HEK293 (cell line): ENCODE measurements at regions not wholly inside any gene's neighbourhood (a gene's known extent, or its start where the extent isn't known, plus 50 kb on each side); places are given as distances from the start of the nearest gene placed in this dataset.

Source experiments
- CTCF ChIA-PET: fragments of 350-600 bp; formaldehyde crosslinking; extraction: SDS; loops from one replicate; lab custom pipeline; 2021; ENCODE audit warnings: antibody characterized with exemption; lab: Yijun Ruan, JAX
- POLR2A ChIA-PET: fragments of 300-600 bp; formaldehyde crosslinking; extraction: SDS; loops from one replicate; lab custom pipeline; 2020; ENCODE audit warnings: antibody characterized with exemption, inconsistent platforms; lab: Yijun Ruan, JAX
- H3K27ac ChIP-seq: fragments of 200-500 bp; sonication (Bioruptor generic); 2 replicates; pipeline ENCODE4 v1.5.1; 2014; ENCODE audit warnings: low read depth, low read length, control low read depth, inconsistent platforms; ENCODE audit errors: extremely low read depth
- H3K36me3 ChIP-seq, 2 experiments: fragments of 200-500 bp in 1 of 2; sonication (Bioruptor generic) in 1 of 2; 1 replicate in 1 of 2; 2 replicates in 1 of 2; pipeline ENCODE4 v1.5.1; 2014 to 2017; ENCODE audit warnings: inconsistent platforms in 2 of 2, low read length in 2 of 2; ENCODE audit not compliant: control insufficient read depth in 2 of 2, insufficient read depth in 1 of 2
- H3K4me1 ChIP-seq: fragments of 200-500 bp; sonication (Bioruptor generic); 2 replicates; pipeline ENCODE4 v1.5.1; 2014; ENCODE audit warnings: mild to moderate bottlenecking, low read length, inconsistent platforms; ENCODE audit not compliant: control insufficient read depth, insufficient read depth
- H3K4me3 ChIP-seq: 2 replicates; pipeline ENCODE4 v1.5.1; 2011; ENCODE audit warnings: low read depth, mild to moderate bottlenecking, control low read depth, low read length, moderate library complexity
- H3K9me3 ChIP-seq: fragments of 200-500 bp; sonication (Bioruptor generic); 2 replicates; pipeline ENCODE4 v1.5.1; 2014; ENCODE audit warnings: low read depth, low read length, inconsistent platforms; ENCODE audit not compliant: control insufficient read depth, insufficient read depth
- GLI4 ChIP-seq: fragments of 450-650 bp; formaldehyde crosslinking; IDR thresholded peaks from 2 replicates; pipeline ENCODE4 v1.5.1; 2016; ENCODE audit warnings: missing biosample characterization, missing genetic modification characterization
- IKZF3 ChIP-seq: fragments of 450-650 bp; IDR thresholded peaks from 2 replicates; pipeline ENCODE4 v1.5.0; 2018; ENCODE audit warnings: missing biosample characterization, mild to moderate bottlenecking, missing genetic modification characterization, moderate library complexity
- KLF1 ChIP-seq: fragments of 450-650 bp; formaldehyde crosslinking; IDR thresholded peaks from 2 replicates; pipeline ENCODE4 v1.5.1; 2016; ENCODE audit warnings: missing biosample characterization, missing genetic modification characterization
- KLF10 ChIP-seq: fragments of 450-650 bp; IDR thresholded peaks from 2 replicates; pipeline ENCODE4 v1.5.1; 2018; ENCODE audit warnings: missing biosample characterization, mild to moderate bottlenecking, missing genetic modification characterization
- TRIM28 ChIP-seq: IDR thresholded peaks from 2 replicates; pipeline ENCODE4 v1.6.1; 2011; ENCODE audit warnings: low read length, control low read depth, borderline replicate concordance
- ZBTB17 ChIP-seq: fragments of 450-650 bp; formaldehyde crosslinking; IDR thresholded peaks from 2 replicates; pipeline ENCODE4 v1.5.1; 2016; ENCODE audit warnings: missing biosample characterization, missing genetic modification characterization
- ZEB2 ChIP-seq: fragments of 450-650 bp; formaldehyde crosslinking; IDR thresholded peaks from 2 replicates; pipeline ENCODE4 v1.5.1; 2016; ENCODE audit warnings: missing biosample characterization, missing genetic modification characterization
- ZFP69B ChIP-seq: fragments of 450-650 bp; formaldehyde crosslinking; IDR thresholded peaks from 2 replicates; pipeline ENCODE4 v1.5.1; 2016; ENCODE audit warnings: missing biosample characterization, missing genetic modification characterization
- ZIC2 ChIP-seq: fragments of 450-650 bp; formaldehyde crosslinking; IDR thresholded peaks from 2 replicates; pipeline ENCODE4 v1.5.1; 2016; ENCODE audit warnings: missing biosample characterization, missing genetic modification characterization
- ZNF121 ChIP-seq: fragments of 450-650 bp; formaldehyde crosslinking; IDR thresholded peaks from 2 replicates; pipeline ENCODE4 v1.5.1; 2016; ENCODE audit warnings: missing biosample characterization, missing genetic modification characterization
- ZNF19 ChIP-seq: fragments of 450-650 bp; formaldehyde crosslinking; IDR thresholded peaks from 2 replicates; pipeline ENCODE4; 2016; ENCODE audit warnings: missing biosample characterization, missing genetic modification characterization, low read depth
- ZNF202 ChIP-seq: fragments of 450-650 bp; formaldehyde crosslinking; IDR thresholded peaks from 2 replicates; pipeline ENCODE4 v1.5.1; 2016; ENCODE audit warnings: missing biosample characterization, missing genetic modification characterization, borderline replicate concordance
- ZNF211 ChIP-seq: fragments of 450-650 bp; formaldehyde crosslinking; IDR thresholded peaks from 2 replicates; pipeline ENCODE4 v1.5.1; 2016; ENCODE audit warnings: low read depth, missing biosample characterization, missing genetic modification characterization
- ZNF23 ChIP-seq: fragments of 450-650 bp; formaldehyde crosslinking; IDR thresholded peaks from 2 replicates; pipeline ENCODE4 v1.5.1; 2016; ENCODE audit warnings: missing biosample characterization, missing genetic modification characterization, borderline replicate concordance
- ZNF239 ChIP-seq: fragments of 450-650 bp; formaldehyde crosslinking; IDR thresholded peaks from 2 replicates; pipeline ENCODE4 v1.5.1; 2016; ENCODE audit warnings: missing biosample characterization, missing genetic modification characterization
- ZNF530 ChIP-seq: fragments of 450-650 bp; formaldehyde crosslinking; IDR thresholded peaks from 2 replicates; pipeline ENCODE4 v1.5.1; 2016; ENCODE audit warnings: low read depth, missing biosample characterization, missing genetic modification characterization
- ZNF629 ChIP-seq: fragments of 450-650 bp; formaldehyde crosslinking; IDR thresholded peaks from 2 replicates; pipeline ENCODE4 v1.5.1; 2017; ENCODE audit warnings: missing biosample characterization, missing genetic modification characterization
- ZNF76 ChIP-seq: fragments of 450-650 bp; formaldehyde crosslinking; IDR thresholded peaks from 2 replicates; pipeline ENCODE4; 2016; ENCODE audit warnings: low read depth, missing biosample characterization, missing genetic modification characterization, borderline replicate concordance
- ZNF776 ChIP-seq: fragments of 450-650 bp; formaldehyde crosslinking; IDR thresholded peaks from 2 replicates; pipeline ENCODE4 v1.5.0; 2017; ENCODE audit warnings: missing biosample characterization, missing genetic modification characterization, borderline replicate concordance
- ZNF791 ChIP-seq: fragments of 450-650 bp; formaldehyde crosslinking; IDR thresholded peaks from 2 replicates; pipeline ENCODE4 v1.5.1; 2016; ENCODE audit warnings: missing biosample characterization, missing genetic modification characterization
- ZSCAN16 ChIP-seq: fragments of 450-650 bp; formaldehyde crosslinking; IDR thresholded peaks from 2 replicates; pipeline ENCODE4 v1.5.1; 2016; ENCODE audit warnings: missing biosample characterization, missing genetic modification characterization
- TF ChIP-seq, protein P1 (sequence below): fragments of 450-650 bp; formaldehyde crosslinking; IDR thresholded peaks from 2 replicates; pipeline ENCODE4 v1.5.1; 2017; ENCODE audit warnings: missing biosample characterization, missing genetic modification characterization
- TF ChIP-seq, protein P2 (sequence below): fragments of 450-650 bp; formaldehyde crosslinking; IDR thresholded peaks from 2 replicates; pipeline ENCODE4 v1.5.1; 2017; ENCODE audit warnings: missing biosample characterization, missing genetic modification characterization
- TF ChIP-seq, protein P3 (sequence below): fragments of 450-650 bp; formaldehyde crosslinking; IDR thresholded peaks from 2 replicates; pipeline ENCODE4 v1.5.1; 2016; ENCODE audit warnings: missing biosample characterization, missing genetic modification characterization
- TF ChIP-seq, protein P4 (sequence below): sonication (generic); formaldehyde crosslinking; IDR thresholded peaks from 2 replicates; pipeline ENCODE4 v1.8.1; 2022; ENCODE audit warnings: mild to moderate bottlenecking, moderate library complexity, missing genetic modification reagents
- TF ChIP-seq, protein P5 (sequence below): fragments of 450-650 bp; formaldehyde crosslinking; IDR thresholded peaks from 2 replicates; pipeline ENCODE4 v1.5.1; 2017; ENCODE audit warnings: missing biosample characterization, missing genetic modification characterization
- TF ChIP-seq, protein P6 (sequence below): fragments of 450-650 bp; IDR thresholded peaks from 2 replicates; pipeline ENCODE4 v1.5.1; 2018; ENCODE audit warnings: missing biosample characterization, mild to moderate bottlenecking, missing genetic modification characterization

DNA sequence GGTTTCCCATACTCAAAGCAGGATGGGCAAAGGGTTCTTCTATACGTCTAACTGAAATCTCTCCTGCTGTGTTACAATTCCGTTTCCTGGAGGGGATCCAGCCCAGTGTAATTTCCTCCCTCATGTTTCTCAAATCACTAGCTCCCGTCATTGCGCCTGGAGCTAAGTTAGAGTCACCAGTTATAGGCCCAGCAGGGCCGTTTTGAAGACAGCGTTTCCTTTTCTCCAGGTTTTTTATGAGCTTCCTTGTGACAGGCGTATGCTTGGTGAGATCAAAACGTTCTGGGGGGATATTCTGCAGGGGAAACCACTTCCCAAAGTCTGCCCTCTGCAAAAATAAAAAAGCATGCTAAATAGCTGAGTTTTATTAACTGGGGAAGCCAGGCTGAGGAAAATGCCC is 53.0 kb upstream of the WWC1 start (continued):
- TF ChIP-seq ZNF776 (tag by site-specific recombination) = no peak
- TF ChIP-seq ZIC2 (tag by site-specific recombination) = peak; percentile 70
- TF ChIP-seq, protein P1, sequence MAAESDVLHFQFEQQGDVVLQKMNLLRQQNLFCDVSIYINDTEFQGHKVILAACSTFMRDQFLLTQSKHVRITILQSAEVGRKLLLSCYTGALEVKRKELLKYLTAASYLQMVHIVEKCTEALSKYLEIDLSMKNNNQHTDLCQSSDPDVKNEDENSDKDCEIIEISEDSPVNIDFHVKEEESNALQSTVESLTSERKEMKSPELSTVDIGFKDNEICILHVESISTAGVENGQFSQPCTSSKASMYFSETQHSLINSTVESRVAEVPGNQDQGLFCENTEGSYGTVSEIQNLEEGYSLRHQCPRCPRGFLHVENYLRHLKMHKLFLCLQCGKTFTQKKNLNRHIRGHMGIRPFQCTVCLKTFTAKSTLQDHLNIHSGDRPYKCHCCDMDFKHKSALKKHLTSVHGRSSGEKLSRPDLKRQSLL (tag by site-specific recombination) = peak; percentile 61; the same call in 1 of the 2 replicates
- TF ChIP-seq, protein P2, sequence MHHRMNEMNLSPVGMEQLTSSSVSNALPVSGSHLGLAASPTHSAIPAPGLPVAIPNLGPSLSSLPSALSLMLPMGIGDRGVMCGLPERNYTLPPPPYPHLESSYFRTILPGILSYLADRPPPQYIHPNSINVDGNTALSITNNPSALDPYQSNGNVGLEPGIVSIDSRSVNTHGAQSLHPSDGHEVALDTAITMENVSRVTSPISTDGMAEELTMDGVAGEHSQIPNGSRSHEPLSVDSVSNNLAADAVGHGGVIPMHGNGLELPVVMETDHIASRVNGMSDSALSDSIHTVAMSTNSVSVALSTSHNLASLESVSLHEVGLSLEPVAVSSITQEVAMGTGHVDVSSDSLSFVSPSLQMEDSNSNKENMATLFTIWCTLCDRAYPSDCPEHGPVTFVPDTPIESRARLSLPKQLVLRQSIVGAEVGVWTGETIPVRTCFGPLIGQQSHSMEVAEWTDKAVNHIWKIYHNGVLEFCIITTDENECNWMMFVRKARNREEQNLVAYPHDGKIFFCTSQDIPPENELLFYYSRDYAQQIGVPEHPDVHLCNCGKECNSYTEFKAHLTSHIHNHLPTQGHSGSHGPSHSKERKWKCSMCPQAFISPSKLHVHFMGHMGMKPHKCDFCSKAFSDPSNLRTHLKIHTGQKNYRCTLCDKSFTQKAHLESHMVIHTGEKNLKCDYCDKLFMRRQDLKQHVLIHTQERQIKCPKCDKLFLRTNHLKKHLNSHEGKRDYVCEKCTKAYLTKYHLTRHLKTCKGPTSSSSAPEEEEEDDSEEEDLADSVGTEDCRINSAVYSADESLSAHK = peak; percentile 82
- no peak for TF ChIP-seq ZNF23 (tag by site-specific recombination)
- TF ChIP-seq KLF1 (tag by site-specific recombination) = no peak
- peak; percentile 43; the same call in 1 of the 2 replicates for TF ChIP-seq KLF10
- 0 out of 2 replicates have a peak, but pooled peaks have one; percentile 43 for TF ChIP-seq ZEB2
- TF ChIP-seq ZNF629 (tag by site-specific recombination) = 0 out of 2 replicates have a peak, but pooled peaks have one; percentile 22
- TF ChIP-seq, protein P3, sequence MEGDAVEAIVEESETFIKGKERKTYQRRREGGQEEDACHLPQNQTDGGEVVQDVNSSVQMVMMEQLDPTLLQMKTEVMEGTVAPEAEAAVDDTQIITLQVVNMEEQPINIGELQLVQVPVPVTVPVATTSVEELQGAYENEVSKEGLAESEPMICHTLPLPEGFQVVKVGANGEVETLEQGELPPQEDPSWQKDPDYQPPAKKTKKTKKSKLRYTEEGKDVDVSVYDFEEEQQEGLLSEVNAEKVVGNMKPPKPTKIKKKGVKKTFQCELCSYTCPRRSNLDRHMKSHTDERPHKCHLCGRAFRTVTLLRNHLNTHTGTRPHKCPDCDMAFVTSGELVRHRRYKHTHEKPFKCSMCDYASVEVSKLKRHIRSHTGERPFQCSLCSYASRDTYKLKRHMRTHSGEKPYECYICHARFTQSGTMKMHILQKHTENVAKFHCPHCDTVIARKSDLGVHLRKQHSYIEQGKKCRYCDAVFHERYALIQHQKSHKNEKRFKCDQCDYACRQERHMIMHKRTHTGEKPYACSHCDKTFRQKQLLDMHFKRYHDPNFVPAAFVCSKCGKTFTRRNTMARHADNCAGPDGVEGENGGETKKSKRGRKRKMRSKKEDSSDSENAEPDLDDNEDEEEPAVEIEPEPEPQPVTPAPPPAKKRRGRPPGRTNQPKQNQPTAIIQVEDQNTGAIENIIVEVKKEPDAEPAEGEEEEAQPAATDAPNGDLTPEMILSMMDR (tag by site-specific recombination) = no peak
- peak; percentile 47; the same call in 1 of the 2 replicates for TF ChIP-seq IKZF3 (tag by site-specific recombination)
- TF ChIP-seq ZNF202 (tag by site-specific recombination) = no peak
- TF ChIP-seq, protein P4, sequence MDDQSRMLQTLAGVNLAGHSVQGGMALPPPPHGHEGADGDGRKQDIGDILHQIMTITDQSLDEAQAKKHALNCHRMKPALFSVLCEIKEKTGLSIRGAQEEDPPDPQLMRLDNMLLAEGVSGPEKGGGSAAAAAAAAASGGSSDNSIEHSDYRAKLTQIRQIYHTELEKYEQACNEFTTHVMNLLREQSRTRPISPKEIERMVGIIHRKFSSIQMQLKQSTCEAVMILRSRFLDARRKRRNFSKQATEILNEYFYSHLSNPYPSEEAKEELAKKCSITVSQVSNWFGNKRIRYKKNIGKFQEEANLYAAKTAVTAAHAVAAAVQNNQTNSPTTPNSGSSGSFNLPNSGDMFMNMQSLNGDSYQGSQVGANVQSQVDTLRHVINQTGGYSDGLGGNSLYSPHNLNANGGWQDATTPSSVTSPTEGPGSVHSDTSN (CRISPR knock-in tag) = no peak

DNA sequence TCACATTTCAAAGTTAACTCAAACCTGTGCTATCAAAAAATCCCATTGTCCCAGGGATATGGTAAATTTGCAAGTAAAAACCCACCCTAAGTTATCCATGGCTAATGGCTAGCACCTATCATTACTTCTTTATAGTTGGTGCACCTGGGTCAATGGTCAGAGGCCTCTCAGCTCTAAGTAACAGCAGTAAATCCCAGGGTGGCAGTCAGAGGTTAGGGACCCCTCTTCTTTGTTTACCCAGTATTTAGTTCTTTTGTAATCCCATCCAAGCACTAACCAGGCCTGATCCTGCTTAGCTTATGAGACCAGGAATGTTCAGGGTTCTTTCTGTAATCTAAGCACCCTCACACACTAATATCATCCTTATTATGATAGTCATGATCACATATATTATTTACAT is 52.1 kb upstream of the WWC1 start:
- no peaks in the 10 kb centered on the region for H3K4me1 ChIP-seq
- H3K9me3 ChIP-seq = no peaks in the 10 kb centered on the region
- ChIA-PET POLR2A (no interaction called here), CTCF (no interaction called here)
- H3K27ac ChIP-seq = no peak overlapping the region
- no peak overlapping the region for H3K4me3 ChIP-seq
- no peaks in the 10 kb centered on the region for H3K36me3 ChIP-seq
- TF ChIP-seq ZBTB17 (no peak), ZNF530 (no peak), ZNF791 (tag by site-specific recombination) (no peak), ZSCAN16 (no peak), TRIM28 (no peak), ZNF239 (tag by site-specific recombination) (no peak), ZNF19 (tag by site-specific recombination) (no peak), ZNF629 (tag by site-specific recombination) (no peak), ZNF76 (tag by site-specific recombination) (no peak), ZNF121 (tag by site-specific recombination) (no peak), IKZF3 (tag by site-specific recombination) (no peak), ZFP69B (tag by site-specific recombination) (no peak), GLI4 (tag by site-specific recombination) (no peak), ZNF211 (tag by site-specific recombination) (no peak)
- TF ChIP-seq, protein P5, sequence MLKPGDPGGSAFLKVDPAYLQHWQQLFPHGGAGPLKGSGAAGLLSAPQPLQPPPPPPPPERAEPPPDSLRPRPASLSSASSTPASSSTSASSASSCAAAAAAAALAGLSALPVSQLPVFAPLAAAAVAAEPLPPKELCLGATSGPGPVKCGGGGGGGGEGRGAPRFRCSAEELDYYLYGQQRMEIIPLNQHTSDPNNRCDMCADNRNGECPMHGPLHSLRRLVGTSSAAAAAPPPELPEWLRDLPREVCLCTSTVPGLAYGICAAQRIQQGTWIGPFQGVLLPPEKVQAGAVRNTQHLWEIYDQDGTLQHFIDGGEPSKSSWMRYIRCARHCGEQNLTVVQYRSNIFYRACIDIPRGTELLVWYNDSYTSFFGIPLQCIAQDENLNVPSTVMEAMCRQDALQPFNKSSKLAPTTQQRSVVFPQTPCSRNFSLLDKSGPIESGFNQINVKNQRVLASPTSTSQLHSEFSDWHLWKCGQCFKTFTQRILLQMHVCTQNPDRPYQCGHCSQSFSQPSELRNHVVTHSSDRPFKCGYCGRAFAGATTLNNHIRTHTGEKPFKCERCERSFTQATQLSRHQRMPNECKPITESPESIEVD (tag by site-specific recombination) = no peak
- TF ChIP-seq, protein P6, sequence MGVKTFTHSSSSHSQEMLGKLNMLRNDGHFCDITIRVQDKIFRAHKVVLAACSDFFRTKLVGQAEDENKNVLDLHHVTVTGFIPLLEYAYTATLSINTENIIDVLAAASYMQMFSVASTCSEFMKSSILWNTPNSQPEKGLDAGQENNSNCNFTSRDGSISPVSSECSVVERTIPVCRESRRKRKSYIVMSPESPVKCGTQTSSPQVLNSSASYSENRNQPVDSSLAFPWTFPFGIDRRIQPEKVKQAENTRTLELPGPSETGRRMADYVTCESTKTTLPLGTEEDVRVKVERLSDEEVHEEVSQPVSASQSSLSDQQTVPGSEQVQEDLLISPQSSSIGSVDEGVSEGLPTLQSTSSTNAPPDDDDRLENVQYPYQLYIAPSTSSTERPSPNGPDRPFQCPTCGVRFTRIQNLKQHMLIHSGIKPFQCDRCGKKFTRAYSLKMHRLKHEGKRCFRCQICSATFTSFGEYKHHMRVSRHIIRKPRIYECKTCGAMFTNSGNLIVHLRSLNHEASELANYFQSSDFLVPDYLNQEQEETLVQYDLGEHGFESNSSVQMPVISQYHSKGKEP (tag by site-specific recombination) = no peak
